OCI-LY7 (cell line): ENCODE measurements at regions not wholly inside any gene's neighbourhood (a gene's known extent, or its start where the extent isn't known, plus 50 kb on each side); places are given as distances from the start of the nearest gene placed in this dataset.

ENCODE experiments used
- BruUV-seq: library from RNA; stranded (reverse); fragments of 400-500 nt; replicated peaks from 2 replicates; lab custom pipeline; 2021; lab: Mats Ljungman, UMichigan
- CTCF ChIA-PET: fragments of 300-600 bp; sonication (Branson Sonifier 250); formaldehyde crosslinking; loops from one replicate; lab custom pipeline; 2022; ENCODE audit warnings: antibody characterized with exemption; ENCODE audit not compliant: unreplicated experiment; lab: Charles Lee
- POLR2A ChIA-PET: fragments of 300-600 bp; sonication (Branson Sonifier 250); formaldehyde crosslinking; loops from one replicate; lab custom pipeline; 2022; ENCODE audit warnings: antibody characterized with exemption; lab: Charles Lee
- DNase-seq: peaks from one replicate; pipeline ENCODE4 v3.0.0-alpha.2; 2015; ENCODE audit warnings: low spot score
- H2AFZ ChIP-seq: fragments of 200-600 bp; sonication (generic), shearing (Covaris generic); 2 replicates; pipeline ENCODE4 v1.6.1; 2014; ENCODE audit warnings: mild to moderate bottlenecking, antibody characterized with exemption, low read length, moderate library complexity
- H3K27ac ChIP-seq: fragments of 200-600 bp; sonication (generic); 2 replicates; pipeline ENCODE4 v1.5.1; 2014; ENCODE audit warnings: mixed run types, low read depth, mild to moderate bottlenecking, moderate library complexity, low read length, inconsistent platforms; ENCODE audit not compliant: poor library complexity, severe bottlenecking
- H3K36me3 ChIP-seq: fragments of 200-600 bp; sonication (generic); 2 replicates; pipeline ENCODE4 v1.6.1; 2014; ENCODE audit warnings: mild to moderate bottlenecking, antibody characterized with exemption, low read length, moderate library complexity, mixed read lengths; ENCODE audit not compliant: insufficient read depth
- H3K4me1 ChIP-seq: fragments of 200-600 bp; sonication (generic); 2 replicates; pipeline ENCODE4 v1.5.1; 2014; ENCODE audit warnings: mild to moderate bottlenecking, low read length; ENCODE audit not compliant: insufficient read depth, poor library complexity, severe bottlenecking
- H3K4me2 ChIP-seq: fragments of 200-600 bp; sonication (generic); 2 replicates; pipeline ENCODE4 v1.6.1; 2014; ENCODE audit warnings: mild to moderate bottlenecking, low read length
- H3K4me3 ChIP-seq: fragments of 200-600 bp; sonication (generic); 2 replicates; pipeline ENCODE4 v1.5.1; 2014; ENCODE audit warnings: mild to moderate bottlenecking, low read depth, low read length; ENCODE audit not compliant: poor library complexity, severe bottlenecking
- H3K79me2 ChIP-seq: fragments of 200-600 bp; sonication (generic); 2 replicates; pipeline ENCODE4 v1.6.1; 2016; ENCODE audit warnings: low read depth, mild to moderate bottlenecking, low read length, moderate library complexity, mixed read lengths; ENCODE audit not compliant: insufficient read depth
- H3K9me2 ChIP-seq: fragments of 200-600 bp; sonication (generic); 2 replicates; pipeline ENCODE4 v1.6.1; 2016; ENCODE audit warnings: mild to moderate bottlenecking, low read length, mixed read lengths; ENCODE audit not compliant: insufficient read depth
- H3K9me3 ChIP-seq: fragments of 200-600 bp; sonication (generic); 2 replicates; pipeline ENCODE4 v1.6.1; 2014; ENCODE audit warnings: mild to moderate bottlenecking, mixed run types, low read length, mixed read lengths
- H4K20me1 ChIP-seq: fragments of 200-600 bp; sonication (generic); 2 replicates; pipeline ENCODE4 v1.6.1; 2014; ENCODE audit warnings: mild to moderate bottlenecking, antibody characterized with exemption, low read length, moderate library complexity, mixed read lengths; ENCODE audit not compliant: insufficient read depth
- EZH2phosphoT487 ChIP-seq: fragments of 200-600 bp; sonication (generic); IDR thresholded peaks from 2 replicates; pipeline ENCODE4 v1.6.1; 2018; ENCODE audit warnings: low read depth, borderline replicate concordance, mild to moderate bottlenecking, mixed run types, antibody characterized with exemption, low read length, moderate library complexity, mixed read lengths
- intact Hi-C: fragments of 100-400 bp; cut with micrococcal nuclease; formaldehyde crosslinking; loops from one replicate; pipeline ENCODE4 v1.10.0; 2022; ENCODE audit not compliant: unreplicated experiment
- TF ChIP-seq, protein P1 (sequence below): fragments of 200-600 bp; sonication (generic); conservative IDR thresholded peaks from 2 replicates; pipeline ENCODE4 v1.5.1; 2014; ENCODE audit warnings: mild to moderate bottlenecking, antibody characterized with exemption, low read length, moderate library complexity, mixed read lengths

- intact Hi-C loops = no loop called here
- no TSS peak for BruUV-seq
- H3K4me2 ChIP-seq = peak overlapping the region; percentile 20; the same call in 1 of the 2 replicates
- H4K20me1 ChIP-seq = no peaks in the 10 kb centered on the region
- no peak for DNase-seq
- POLR2A ChIA-PET = interaction anchor here (1.0 to 1.1 kb wide), 2 partner anchors 87 to 243 kb away, joined by 3 read pairs; no protein-coding TSS in a partner anchor
- H3K9me2 ChIP-seq = no peaks in the 10 kb centered on the region
- H3K4me3 ChIP-seq = no peak overlapping the region
- H3K79me2 ChIP-seq = no peaks in the 10 kb centered on the region
- H3K9me3 ChIP-seq = no peaks in the 10 kb centered on the region
- CTCF ChIA-PET = interaction anchor here (0.6 kb wide), 1 partner anchor 425 kb away, joined by 3 read pairs; no protein-coding TSS in a partner anchor
- TF ChIP-seq, protein P1, sequence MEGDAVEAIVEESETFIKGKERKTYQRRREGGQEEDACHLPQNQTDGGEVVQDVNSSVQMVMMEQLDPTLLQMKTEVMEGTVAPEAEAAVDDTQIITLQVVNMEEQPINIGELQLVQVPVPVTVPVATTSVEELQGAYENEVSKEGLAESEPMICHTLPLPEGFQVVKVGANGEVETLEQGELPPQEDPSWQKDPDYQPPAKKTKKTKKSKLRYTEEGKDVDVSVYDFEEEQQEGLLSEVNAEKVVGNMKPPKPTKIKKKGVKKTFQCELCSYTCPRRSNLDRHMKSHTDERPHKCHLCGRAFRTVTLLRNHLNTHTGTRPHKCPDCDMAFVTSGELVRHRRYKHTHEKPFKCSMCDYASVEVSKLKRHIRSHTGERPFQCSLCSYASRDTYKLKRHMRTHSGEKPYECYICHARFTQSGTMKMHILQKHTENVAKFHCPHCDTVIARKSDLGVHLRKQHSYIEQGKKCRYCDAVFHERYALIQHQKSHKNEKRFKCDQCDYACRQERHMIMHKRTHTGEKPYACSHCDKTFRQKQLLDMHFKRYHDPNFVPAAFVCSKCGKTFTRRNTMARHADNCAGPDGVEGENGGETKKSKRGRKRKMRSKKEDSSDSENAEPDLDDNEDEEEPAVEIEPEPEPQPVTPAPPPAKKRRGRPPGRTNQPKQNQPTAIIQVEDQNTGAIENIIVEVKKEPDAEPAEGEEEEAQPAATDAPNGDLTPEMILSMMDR = no peak
- TF ChIP-seq EZH2phosphoT487 = no peak
- peaks cover 37% of the 10 kb centered on the region for H3K4me1 ChIP-seq
- no peak overlapping the region for H3K27ac ChIP-seq
- H3K36me3 ChIP-seq = no peaks in the 10 kb centered on the region
- H2AFZ ChIP-seq = no peak overlapping the region
Observed at GRCh38 chrX:39853417-39854030, 244.2 kb downstream of the BCOR start.

GRCh38 chrX:39854772-39855747 is 242.7 kb downstream of the BCOR start:
- no TSS peak for BruUV-seq
- ChIA-PET CTCF (interaction anchor here (0.6 kb wide), 2 partner anchors 291 to 613 kb away, joined by 3 read pairs; no protein-coding TSS in a partner anchor), POLR2A (interaction anchor here (0.5 to 1.0 kb wide), 3 partner anchors 48 to 356 kb away, joined by 3 to 7 read pairs (median 3); no protein-coding TSS in a partner anchor)
- Histone ChIP-seq H3K79me2 (no peaks in the 10 kb centered on the region), H3K36me3 (no peaks in the 10 kb centered on the region), H3K4me1 (peaks cover 44% of the 10 kb centered on the region), H3K4me2 (peak overlapping the region; percentile 82), H3K9me3 (no peaks in the 10 kb centered on the region), H3K9me2 (no peaks in the 10 kb centered on the region), H2AFZ (peak overlapping the region; percentile 80), H4K20me1 (no peaks in the 10 kb centered on the region), H3K27ac (peak overlapping the region; percentile 65), H3K4me3 (peak overlapping the region; percentile 48)
- peak; percentile 57 for DNase-seq
- TF ChIP-seq EZH2phosphoT487 = no peak
- TF ChIP-seq, protein P1 = no peak
- intact Hi-C loops = no loop called here
